HEK293 (cell line): ENCODE measurements at regions not wholly inside any gene's neighbourhood (a gene's known extent, or its start where the extent isn't known, plus 50 kb on each side); places are given as distances from the start of the nearest gene placed in this dataset.

Experiments used
- CTCF ChIP-seq: fragments of 450-650 bp; formaldehyde crosslinking; IDR thresholded peaks from 2 replicates; pipeline ENCODE4 v1.5.1; 2016; ENCODE audit warnings: missing biosample characterization, missing genetic modification characterization
- ZBTB44 ChIP-seq: fragments of 450-650 bp; IDR thresholded peaks from 2 replicates; pipeline ENCODE4 v1.5.1; 2018; ENCODE audit warnings: missing biosample characterization, mild to moderate bottlenecking, missing genetic modification characterization
- ZBTB7A ChIP-seq: fragments of 450-650 bp; formaldehyde crosslinking; IDR thresholded peaks from 2 replicates; pipeline ENCODE4 v1.5.1; 2016; ENCODE audit warnings: low read depth, missing biosample characterization, missing genetic modification characterization
- ZSCAN18 ChIP-seq: fragments of 450-650 bp; formaldehyde crosslinking; IDR thresholded peaks from 2 replicates; pipeline ENCODE4 v1.5.1; 2016; ENCODE audit warnings: missing biosample characterization, missing genetic modification characterization

GRCh38 chr2:174682578-174683391, 81.5 kb downstream of the CHRNA1 start:
- TF ChIP-seq ZSCAN18 (tag by site-specific recombination) (no peak), ZBTB44 (no peak), ZBTB7A (tag by site-specific recombination) (no peak), CTCF (tag by site-specific recombination) (no peak)
